CD14-positive monocyte (primary cell): ENCODE measurements at regions not wholly inside any gene's neighbourhood (a gene's known extent, or its start where the extent isn't known, plus 50 kb on each side); places are given as distances from the start of the nearest gene placed in this dataset.

Source experiments
- DNase-seq, 3 donors: peaks; one replicate each; pipeline ENCODE4 v3.0.0-alpha.2; 2011 to 2022
- H2AFZ ChIP-seq: 2 replicates; pipeline ENCODE4 v1.6.0; 2012; ENCODE audit warnings: mild to moderate bottlenecking, low read depth, low read length, inconsistent platforms; ENCODE audit not compliant: insufficient read depth, poor library complexity, severe bottlenecking
- H3K27ac ChIP-seq, 2 donors: 1 replicate in 1 of 2; 2 replicates in 1 of 2; pipeline ENCODE4 v1.5.1; 2012 to 2013; ENCODE audit warnings: low read length in 2 of 2, control low read depth in 1 of 2, inconsistent platforms in 1 of 2, low read depth in 1 of 2, mild to moderate bottlenecking in 1 of 2
- H3K27me3 ChIP-seq, 2 donors: one replicate each; pipeline versions ENCODE4 v1.6.0 to v1.6.1; 2011 to 2013; ENCODE audit warnings: low read length in 2 of 2; ENCODE audit not compliant: control insufficient read depth in 2 of 2, insufficient read depth in 2 of 2
- H3K36me3 ChIP-seq, 2 donors: replicated peaks in 1 of 2; 1 replicate in 1 of 2; 2 replicates in 1 of 2; pipeline versions ENCODE4 v1.5.1 to v1.6.1; 2012 to 2013; ENCODE audit warnings: low read length in 2 of 2, control low read depth in 1 of 2, inconsistent platforms in 1 of 2, mild to moderate bottlenecking in 1 of 2; ENCODE audit not compliant: insufficient read depth in 2 of 2, control insufficient read depth in 1 of 2
- H3K4me1 ChIP-seq, 2 donors: 1 replicate in 1 of 2; 2 replicates in 1 of 2; pipeline versions ENCODE4 v1.5.1 to v1.6.1; 2012 to 2013; ENCODE audit warnings: low read length in 2 of 2, control low read depth in 1 of 2, inconsistent platforms in 1 of 2, mild to moderate bottlenecking in 1 of 2, moderate library complexity in 1 of 2; ENCODE audit not compliant: insufficient read depth in 2 of 2, control insufficient read depth in 1 of 2
- H3K4me2 ChIP-seq: replicated peaks from 2 replicates; pipeline ENCODE3; 2012; ENCODE audit warnings: low read length, moderate library complexity, mild to moderate bottlenecking; ENCODE audit not compliant: poor library complexity, severe bottlenecking; ENCODE audit errors: extremely low read depth
- H3K4me3 ChIP-seq, 3 experiments: fragments of 200-600 bp in 1 of 3; sonication (generic) in 1 of 3; replicated peaks in 1 of 3; 1 replicate in 2 of 3; 2 replicates in 1 of 3; pipeline ENCODE4 v1.5.1; 2011 to 2013; ENCODE audit warnings: low read length in 3 of 3, mild to moderate bottlenecking in 3 of 3, control low read depth in 2 of 3, low read depth in 2 of 3, inconsistent platforms in 1 of 3, moderate library complexity in 1 of 3
- H3K79me2 ChIP-seq: 2 replicates; pipeline ENCODE4 v1.6.0; 2012; ENCODE audit warnings: mild to moderate bottlenecking, control low read depth, inconsistent platforms, low read length, moderate library complexity; ENCODE audit not compliant: insufficient read depth
- H3K9ac ChIP-seq: 2 replicates; pipeline ENCODE4 v1.6.0; 2017; ENCODE audit warnings: low read length, mild to moderate bottlenecking; ENCODE audit not compliant: insufficient read depth, poor library complexity, severe bottlenecking
- H3K9me3 ChIP-seq, 2 donors: replicated peaks in 1 of 2; 1 replicate in 1 of 2; 2 replicates in 1 of 2; pipeline versions ENCODE4 v1.5.1 to v1.6.1; 2012 to 2013; ENCODE audit warnings: low read length in 2 of 2, control low read depth in 1 of 2; ENCODE audit not compliant: control insufficient read depth in 1 of 2, insufficient read depth in 1 of 2
- H4K20me1 ChIP-seq: 2 replicates; pipeline ENCODE4 v1.6.0; 2012; ENCODE audit warnings: mild to moderate bottlenecking, low read length, control low read depth, moderate library complexity; ENCODE audit not compliant: insufficient read depth
- H3K27ac Mint-ChIP-seq, 7 donors: one replicate each; pipeline ENCODE4 v1.8.0; 2020; ENCODE audit warnings: mild to moderate bottlenecking in 7 of 7, mixed read lengths in 7 of 7, moderate library complexity in 6 of 7, inconsistent platforms in 2 of 7
- H3K27me3 Mint-ChIP-seq, 3 donors: one replicate each; pipeline ENCODE4 v1.8.0; 2021 to 2022; ENCODE audit warnings: low read depth in 3 of 3, mild to moderate bottlenecking in 3 of 3, mixed read lengths in 3 of 3, moderate library complexity in 3 of 3, inconsistent platforms in 1 of 3
- H3K36me3 Mint-ChIP-seq, 2 donors: one replicate each; pipeline ENCODE4 v1.8.0; 2020; ENCODE audit warnings: mixed read lengths in 2 of 2, inconsistent platforms in 1 of 2, mild to moderate bottlenecking in 1 of 2
- H3K4me1 Mint-ChIP-seq: one replicate; pipeline ENCODE4 v1.8.0; 2020; ENCODE audit warnings: mild to moderate bottlenecking, mixed read lengths
- H3K4me3 Mint-ChIP-seq, 2 donors: one replicate each; pipeline ENCODE4 v1.8.0; 2020; ENCODE audit warnings: mild to moderate bottlenecking in 2 of 2, mixed read lengths in 2 of 2, moderate library complexity in 1 of 2
- H3K9me3 Mint-ChIP-seq, 7 donors: one replicate each; pipeline ENCODE4 v1.8.0; 2020 to 2022; ENCODE audit warnings: mixed read lengths in 7 of 7, mild to moderate bottlenecking in 6 of 7, moderate library complexity in 6 of 7, inconsistent platforms in 2 of 7
- WGBS: methylation state at CpG from one replicate; pipeline ENCODE4 v1.1.5; 2013; ENCODE audit warnings: missing lambda C conversion rate; ENCODE audit not compliant: insufficient coverage; 5-methylcytosine and 5-hydroxymethylcytosine counted together
- intact Hi-C, 2 donors: fragments of 100-400 bp; cut with micrococcal nuclease; formaldehyde crosslinking; loops; one replicate each; pipeline versions ENCODE4 v1.15.0 to v1.15.1; 2023
- TF ChIP-seq, protein P1 (sequence below): fragments of 200-600 bp; IDR thresholded peaks from one replicate; pipeline ENCODE4 v1.8.0; 2022; ENCODE audit warnings: antibody characterized with exemption, mild to moderate bottlenecking

DNA sequence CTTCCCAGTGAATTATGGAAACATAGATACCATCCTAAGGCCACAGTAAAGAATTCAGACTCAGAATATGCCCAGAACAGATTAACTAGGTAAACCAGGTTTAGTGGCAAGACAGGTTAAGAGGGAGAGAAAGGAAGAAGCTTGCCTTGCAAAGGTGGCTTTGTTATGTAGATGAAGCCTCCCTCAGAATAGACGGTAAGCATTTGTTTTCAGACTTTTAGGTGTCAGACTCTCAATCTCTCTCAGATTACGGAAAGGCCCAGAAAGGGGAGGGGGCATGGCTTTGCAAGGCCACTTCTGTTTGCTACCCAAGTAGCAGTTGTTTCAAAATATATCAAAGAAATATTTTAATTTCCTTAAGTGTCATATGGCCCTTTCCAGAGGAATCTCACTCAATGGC lies 457.1 kb upstream of the BOD1L1 start:
- H2AFZ ChIP-seq: no peak overlapping the region
- Mint-ChIP-seq H3K4me1 (no peaks in the 10 kb centered on the region), H3K9me3 (peaks cover 0 to 8% (median 5%) of the 10 kb centered on the region in 7 donors), H3K4me3 (no peak overlapping the region), H3K36me3 (no peaks in the 10 kb centered on the region), H3K27me3 (no peaks in the 10 kb centered on the region), H3K27ac (no peak overlapping the region)
- H4K20me1 ChIP-seq: no peaks in the 10 kb centered on the region
- H3K27me3 ChIP-seq: no peaks in the 10 kb centered on the region
- H3K4me1 ChIP-seq: no peaks in the 10 kb centered on the region
- no peaks in the 10 kb centered on the region for H3K36me3 ChIP-seq
- WGBS: no CpG with 5 or more reads among the region's 2 CpGs
- TF ChIP-seq, protein P1, sequence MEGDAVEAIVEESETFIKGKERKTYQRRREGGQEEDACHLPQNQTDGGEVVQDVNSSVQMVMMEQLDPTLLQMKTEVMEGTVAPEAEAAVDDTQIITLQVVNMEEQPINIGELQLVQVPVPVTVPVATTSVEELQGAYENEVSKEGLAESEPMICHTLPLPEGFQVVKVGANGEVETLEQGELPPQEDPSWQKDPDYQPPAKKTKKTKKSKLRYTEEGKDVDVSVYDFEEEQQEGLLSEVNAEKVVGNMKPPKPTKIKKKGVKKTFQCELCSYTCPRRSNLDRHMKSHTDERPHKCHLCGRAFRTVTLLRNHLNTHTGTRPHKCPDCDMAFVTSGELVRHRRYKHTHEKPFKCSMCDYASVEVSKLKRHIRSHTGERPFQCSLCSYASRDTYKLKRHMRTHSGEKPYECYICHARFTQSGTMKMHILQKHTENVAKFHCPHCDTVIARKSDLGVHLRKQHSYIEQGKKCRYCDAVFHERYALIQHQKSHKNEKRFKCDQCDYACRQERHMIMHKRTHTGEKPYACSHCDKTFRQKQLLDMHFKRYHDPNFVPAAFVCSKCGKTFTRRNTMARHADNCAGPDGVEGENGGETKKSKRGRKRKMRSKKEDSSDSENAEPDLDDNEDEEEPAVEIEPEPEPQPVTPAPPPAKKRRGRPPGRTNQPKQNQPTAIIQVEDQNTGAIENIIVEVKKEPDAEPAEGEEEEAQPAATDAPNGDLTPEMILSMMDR: no peak
- intact Hi-C loops: no loop called here
- H3K9ac ChIP-seq: no peak overlapping the region
- no peak overlapping the region for H3K4me3 ChIP-seq
- no peak for DNase-seq
- H3K4me2 ChIP-seq: no peak overlapping the region
- H3K9me3 ChIP-seq: no peaks in the 10 kb centered on the region
- H3K79me2 ChIP-seq: no peaks in the 10 kb centered on the region
- no peak overlapping the region for H3K27ac ChIP-seq

DNA sequence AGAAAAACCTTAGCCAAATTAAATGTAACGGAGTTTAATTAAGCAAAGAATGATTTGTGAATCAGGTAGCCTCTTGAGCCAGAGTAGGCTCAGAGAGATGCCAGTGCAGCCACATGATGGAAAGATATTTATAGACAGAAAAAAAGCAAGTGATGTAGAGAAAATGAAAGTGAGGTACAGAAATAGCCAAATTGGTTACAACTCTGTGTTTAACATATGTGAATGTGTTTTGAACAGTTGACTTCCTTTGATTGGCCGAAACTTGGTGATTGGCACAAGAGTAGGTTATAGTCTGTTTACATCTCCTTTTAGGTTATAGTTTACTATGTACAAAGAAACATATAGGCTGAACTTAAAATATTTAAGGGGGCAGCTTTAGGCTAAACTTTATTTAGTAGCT lies 459.9 kb upstream of the BOD1L1 start:
- intact Hi-C loops: no loop called here
- Histone ChIP-seq H3K4me2 (no peak overlapping the region), H3K4me1 (no peaks in the 10 kb centered on the region), H3K9ac (no peak overlapping the region), H3K79me2 (no peaks in the 10 kb centered on the region), H2AFZ (no peak overlapping the region), H3K27me3 (no peaks in the 10 kb centered on the region), H4K20me1 (no peaks in the 10 kb centered on the region), H3K4me3 (no peak overlapping the region), H3K27ac (no peak overlapping the region), H3K9me3 (no peaks in the 10 kb centered on the region), H3K36me3 (no peaks in the 10 kb centered on the region)
- peaks cover 0 to 2% (median 0%) of the 10 kb centered on the region in 3 donors for H3K27me3 Mint-ChIP-seq
- TF ChIP-seq, protein P1: no peak
- H3K4me1 Mint-ChIP-seq: no peaks in the 10 kb centered on the region
- H3K36me3 Mint-ChIP-seq: no peaks in the 10 kb centered on the region
- H3K27ac Mint-ChIP-seq: no peak overlapping the region
- H3K4me3 Mint-ChIP-seq: no peak overlapping the region
- 100% methylated on average over 1 of the region's 2 CpGs for WGBS
- peaks cover 4 to 20% (median 12%) of the 10 kb centered on the region in 7 donors for H3K9me3 Mint-ChIP-seq
- no peak for DNase-seq
